ENCODE measurements at regions not wholly inside any gene's neighbourhood (a gene's known extent, or its start where the extent isn't known, plus 50 kb on each side); places are given as distances from the start of the nearest gene placed in this dataset.

GRCh38 chr4:3680656-3681055 lies 85.5 kb upstream of the ADRA2C start:
- TF ChIP-seq ISL1 (CRISPR knock-in tag; IDR thresholded peaks at IDR 0.05) (no peak), ESRRG (CRISPR knock-in tag; IDR thresholded peaks at IDR 0.05) (no peak), PATZ1 (CRISPR knock-in tag; IDR thresholded peaks at IDR 0.05; ENCODE audit: borderline replicate concordance) (no peak), ARNTL (CRISPR knock-in tag; IDR thresholded peaks at IDR 0.05; ENCODE audit: borderline replicate concordance, low read depth) (no peak), TOX (CRISPR knock-in tag; IDR thresholded peaks at IDR 0.05; ENCODE audit: borderline replicate concordance) (no peak), TSHZ2 (CRISPR knock-in tag; IDR thresholded peaks at IDR 0.05) (no peak)
